ENCODE measurements at regions not wholly inside any gene's neighbourhood (a gene's known extent, or its start where the extent isn't known, plus 50 kb on each side); places are given as distances from the start of the nearest gene placed in this dataset.

- Histone ChIP-seq H3K9me3 (no peaks in the 10 kb centered on the region), H3K27me3 (no peaks in the 10 kb centered on the region), H3K27ac (no peak overlapping the region), H3K4me3 (no peak overlapping the region), H3K4me1 (no peaks in the 10 kb centered on the region), H3K36me3 (no peaks in the 10 kb centered on the region)
- no peak for TF ChIP-seq EP300 (IDR thresholded peaks at IDR 0.05)
- no peak for TF ChIP-seq POLR2A (IDR thresholded peaks at IDR 0.05)
- TF ChIP-seq, protein P1, sequence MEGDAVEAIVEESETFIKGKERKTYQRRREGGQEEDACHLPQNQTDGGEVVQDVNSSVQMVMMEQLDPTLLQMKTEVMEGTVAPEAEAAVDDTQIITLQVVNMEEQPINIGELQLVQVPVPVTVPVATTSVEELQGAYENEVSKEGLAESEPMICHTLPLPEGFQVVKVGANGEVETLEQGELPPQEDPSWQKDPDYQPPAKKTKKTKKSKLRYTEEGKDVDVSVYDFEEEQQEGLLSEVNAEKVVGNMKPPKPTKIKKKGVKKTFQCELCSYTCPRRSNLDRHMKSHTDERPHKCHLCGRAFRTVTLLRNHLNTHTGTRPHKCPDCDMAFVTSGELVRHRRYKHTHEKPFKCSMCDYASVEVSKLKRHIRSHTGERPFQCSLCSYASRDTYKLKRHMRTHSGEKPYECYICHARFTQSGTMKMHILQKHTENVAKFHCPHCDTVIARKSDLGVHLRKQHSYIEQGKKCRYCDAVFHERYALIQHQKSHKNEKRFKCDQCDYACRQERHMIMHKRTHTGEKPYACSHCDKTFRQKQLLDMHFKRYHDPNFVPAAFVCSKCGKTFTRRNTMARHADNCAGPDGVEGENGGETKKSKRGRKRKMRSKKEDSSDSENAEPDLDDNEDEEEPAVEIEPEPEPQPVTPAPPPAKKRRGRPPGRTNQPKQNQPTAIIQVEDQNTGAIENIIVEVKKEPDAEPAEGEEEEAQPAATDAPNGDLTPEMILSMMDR (IDR thresholded peaks at IDR 0.05): no peak
- WGBS, 2 donors: 92% methylated on average over 5 of the region's 5 CpGs
- no peak for DNase-seq (ENCODE audit: low spot score in 2 of 2)
Measured at GRCh38 chr10:55446441-55447002, 645.5 kb upstream of the PCDH15 start.

DNA sequence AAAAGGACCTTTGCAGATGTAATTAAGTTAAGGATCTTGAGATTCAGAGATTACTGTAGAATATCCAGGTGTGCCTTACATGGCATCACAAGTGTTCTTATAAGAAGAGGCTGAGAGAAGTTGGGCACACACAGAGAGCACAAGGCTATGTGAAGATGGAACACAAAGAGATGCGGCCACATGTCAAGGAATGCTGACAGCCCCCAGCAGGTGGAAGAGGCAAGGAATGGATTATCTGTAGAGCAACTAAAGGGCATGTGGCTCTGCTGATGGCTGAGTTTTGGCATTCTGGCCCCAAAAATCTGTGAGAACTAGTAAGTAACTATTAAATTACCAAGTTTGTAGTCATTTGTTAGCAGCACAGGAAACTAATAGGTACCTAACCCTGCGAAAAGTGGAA lies 640.7 kb upstream of the PCDH15 start:
- H3K4me1 ChIP-seq: no peaks in the 10 kb centered on the region
- H3K27ac ChIP-seq: no peak overlapping the region
- H3K36me3 ChIP-seq: no peaks in the 10 kb centered on the region
- DNase-seq (ENCODE audit: low spot score in 2 of 2): no peak
- no peaks in the 10 kb centered on the region for H3K27me3 ChIP-seq
- TF ChIP-seq EP300 (IDR thresholded peaks at IDR 0.05) (no peak), POLR2A (IDR thresholded peaks at IDR 0.05) (no peak)
- TF ChIP-seq, protein P1 (IDR thresholded peaks at IDR 0.05): no peak
- H3K9me3 ChIP-seq: no peaks in the 10 kb centered on the region
- 90 to 95% methylated on average over 2 of the region's 2 CpGs for WGBS, 2 donors
- H3K4me3 ChIP-seq: no peak overlapping the region

DNA sequence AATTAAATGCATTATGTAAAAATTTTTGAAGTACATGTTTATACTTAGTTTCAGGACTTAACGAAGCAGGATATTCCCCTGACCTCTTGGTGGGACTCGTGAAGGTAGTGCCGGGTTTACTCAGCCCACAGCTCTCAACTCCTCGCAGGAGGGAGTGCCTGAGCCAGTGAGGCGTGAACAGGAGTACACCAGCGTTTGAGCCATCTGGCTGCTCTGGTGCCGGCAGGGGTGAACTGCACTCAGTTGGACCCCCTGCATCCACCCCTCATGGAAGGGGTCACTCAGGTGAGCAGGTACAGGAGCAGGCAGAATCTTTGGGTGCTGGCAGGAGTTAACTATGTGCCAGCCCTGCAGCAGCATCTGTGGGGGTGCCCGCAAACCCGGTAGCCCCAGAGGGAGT lies 625.1 kb upstream of the PCDH15 start:
- Histone ChIP-seq H3K9me3 (peaks cover 0 to 6% (median 0%) of the 10 kb centered on the region in 4 donors), H3K36me3 (no peaks in the 10 kb centered on the region), H3K4me3 (no peak overlapping the region), H3K4me1 (no peaks in the 10 kb centered on the region), H3K27ac (no peak overlapping the region), H3K27me3 (no peaks in the 10 kb centered on the region)
- DNase-seq (ENCODE audit: low spot score in 2 of 2): no peak
- WGBS, 2 donors: 89 to 93% methylated on average over 9 of the region's 9 CpGs
- no peak for TF ChIP-seq POLR2A (IDR thresholded peaks at IDR 0.05)
- TF ChIP-seq, protein P1 (IDR thresholded peaks at IDR 0.05): no peak
- TF ChIP-seq EP300 (IDR thresholded peaks at IDR 0.05): no peak

DNA sequence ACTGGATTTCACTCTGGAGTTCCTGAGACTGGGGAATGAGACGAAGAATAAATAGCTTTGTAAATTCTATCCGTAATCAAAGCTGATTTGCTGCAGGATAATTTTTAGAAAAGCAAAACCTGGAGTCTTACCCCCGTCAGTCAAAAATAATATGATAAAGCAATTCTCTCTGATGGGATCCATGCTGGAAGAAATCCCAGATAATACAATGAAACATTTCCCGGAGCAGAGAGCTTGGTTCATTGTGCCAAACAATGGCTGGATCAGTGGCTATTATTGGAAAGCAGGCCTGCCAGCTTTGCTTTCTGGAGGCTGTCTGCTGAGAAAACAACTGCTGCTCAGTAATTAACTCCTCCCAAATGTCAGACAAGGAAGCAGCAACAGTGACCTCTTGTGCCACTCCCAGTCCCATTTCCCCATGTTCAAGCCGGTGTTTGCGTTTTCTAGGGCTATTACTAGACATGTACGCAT lies 609.4 kb upstream of the PCDH15 start:
- TF ChIP-seq, protein P1 (IDR thresholded peaks at IDR 0.05): peak in 1 of 5 experiments; percentile 3
- TF ChIP-seq EP300 (IDR thresholded peaks at IDR 0.05): peak in 1 of 2 donors; percentile 34
- no peak for TF ChIP-seq POLR2A (IDR thresholded peaks at IDR 0.05)
- H3K36me3 ChIP-seq: no peaks in the 10 kb centered on the region
- peak overlapping the region in 2 of 4 donors; percentile 18 to 31 for H3K27ac ChIP-seq
- no peak for DNase-seq (ENCODE audit: low spot score in 2 of 2)
- 13 to 22% methylated on average over 7 of the region's 7 CpGs for WGBS, 2 donors
- no peak overlapping the region for H3K4me3 ChIP-seq
- H3K9me3 ChIP-seq: no peaks in the 10 kb centered on the region
- peaks cover 0 to 14% (median 0%) of the 10 kb centered on the region in 4 donors for H3K4me1 ChIP-seq
- no peaks in the 10 kb centered on the region for H3K27me3 ChIP-seq

GRCh38 chr10:55404094-55404493 lies 603.1 kb upstream of the PCDH15 start:
- Histone ChIP-seq H3K9me3 (no peaks in the 10 kb centered on the region), H3K36me3 (no peaks in the 10 kb centered on the region), H3K4me1 (no peaks in the 10 kb centered on the region), H3K4me3 (no peak overlapping the region), H3K27ac (no peak overlapping the region), H3K27me3 (no peaks in the 10 kb centered on the region)
- 71 to 80% methylated on average over 6 of the region's 6 CpGs for WGBS, 2 donors
- DNase-seq (ENCODE audit: low spot score in 2 of 2): no peak
- TF ChIP-seq, protein P1 (IDR thresholded peaks at IDR 0.05): no peak
- TF ChIP-seq EP300 (IDR thresholded peaks at IDR 0.05): no peak
- TF ChIP-seq POLR2A (IDR thresholded peaks at IDR 0.05): no peak

Data from tibial nerve (tissue), 4 donors.